ENCODE measurements at regions not wholly inside any gene's neighbourhood (a gene's known extent, or its start where the extent isn't known, plus 50 kb on each side); places are given as distances from the start of the nearest gene placed in this dataset.

DNA sequence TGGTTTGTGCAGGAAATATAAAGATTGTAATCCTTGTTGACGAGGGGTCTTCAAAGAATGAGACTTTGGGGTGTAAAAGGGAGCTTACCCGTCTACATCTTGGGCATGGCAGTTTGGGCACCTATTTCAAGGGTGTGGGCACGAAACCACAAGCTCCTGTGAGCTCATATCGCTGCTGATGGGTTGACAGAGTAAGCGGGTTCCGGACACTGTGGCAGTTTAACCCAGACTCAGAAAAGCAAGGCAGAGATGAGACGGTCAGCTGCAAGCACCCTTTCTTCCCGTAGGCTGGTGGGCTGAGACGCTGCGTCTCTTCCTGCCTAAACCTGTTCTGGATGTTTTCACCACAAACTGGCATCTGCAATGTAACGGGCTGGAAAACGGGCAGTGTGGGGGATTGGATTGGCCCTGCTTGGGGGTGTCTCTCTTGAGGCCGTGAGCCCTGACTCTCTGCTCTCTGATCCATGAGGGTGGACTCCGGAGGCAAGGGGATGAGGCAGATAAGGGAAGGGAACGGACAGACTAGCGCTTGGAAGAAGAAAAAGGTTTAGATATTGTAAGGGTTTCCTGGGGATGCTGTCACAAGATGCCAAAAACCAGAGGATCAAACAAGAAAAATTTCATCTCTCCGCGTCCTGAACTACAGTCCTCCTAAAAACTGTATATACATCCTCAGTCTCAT lies 237.5 kb downstream of the SHOX start:
- DNase-seq (ENCODE audit: extremely low spot score, unreplicated experiment): peak; percentile 36
- TF ChIP-seq, protein P1, sequence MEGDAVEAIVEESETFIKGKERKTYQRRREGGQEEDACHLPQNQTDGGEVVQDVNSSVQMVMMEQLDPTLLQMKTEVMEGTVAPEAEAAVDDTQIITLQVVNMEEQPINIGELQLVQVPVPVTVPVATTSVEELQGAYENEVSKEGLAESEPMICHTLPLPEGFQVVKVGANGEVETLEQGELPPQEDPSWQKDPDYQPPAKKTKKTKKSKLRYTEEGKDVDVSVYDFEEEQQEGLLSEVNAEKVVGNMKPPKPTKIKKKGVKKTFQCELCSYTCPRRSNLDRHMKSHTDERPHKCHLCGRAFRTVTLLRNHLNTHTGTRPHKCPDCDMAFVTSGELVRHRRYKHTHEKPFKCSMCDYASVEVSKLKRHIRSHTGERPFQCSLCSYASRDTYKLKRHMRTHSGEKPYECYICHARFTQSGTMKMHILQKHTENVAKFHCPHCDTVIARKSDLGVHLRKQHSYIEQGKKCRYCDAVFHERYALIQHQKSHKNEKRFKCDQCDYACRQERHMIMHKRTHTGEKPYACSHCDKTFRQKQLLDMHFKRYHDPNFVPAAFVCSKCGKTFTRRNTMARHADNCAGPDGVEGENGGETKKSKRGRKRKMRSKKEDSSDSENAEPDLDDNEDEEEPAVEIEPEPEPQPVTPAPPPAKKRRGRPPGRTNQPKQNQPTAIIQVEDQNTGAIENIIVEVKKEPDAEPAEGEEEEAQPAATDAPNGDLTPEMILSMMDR (conservative IDR thresholded peaks at IDR 0.05): no peak
- H3K27ac Mint-ChIP-seq: no peak overlapping the region
- H3K9me3 Mint-ChIP-seq: no peaks in the 10 kb centered on the region
- no peaks in the 10 kb centered on the region for H3K36me3 Mint-ChIP-seq
- no peaks in the 10 kb centered on the region for H3K4me1 Mint-ChIP-seq (ENCODE audit: unreplicated experiment)
- H3K4me3 Mint-ChIP-seq: no peak overlapping the region
- peaks cover 11% of the 10 kb centered on the region for H3K27me3 Mint-ChIP-seq

DNA sequence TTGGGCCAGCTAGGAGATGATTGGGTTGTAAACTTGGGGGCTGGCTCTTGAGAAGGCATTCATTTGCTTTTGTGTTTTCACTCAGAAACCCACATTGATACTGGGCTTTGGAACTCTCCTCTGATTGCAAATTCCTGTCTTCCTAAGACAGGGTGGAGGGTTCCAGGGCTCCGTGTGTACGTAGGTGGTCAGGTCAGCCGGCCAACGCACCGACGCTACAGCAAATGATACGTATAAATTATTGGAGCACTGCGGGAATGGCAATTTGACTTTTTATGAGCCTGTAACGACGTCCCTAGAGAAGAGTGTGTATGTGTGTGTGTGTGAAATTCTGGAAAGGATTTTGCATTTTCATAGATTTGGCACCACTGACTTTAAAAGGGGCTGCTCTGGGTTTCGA lies 236.9 kb downstream of the SHOX start:
- TF ChIP-seq, protein P1 (conservative IDR thresholded peaks at IDR 0.05): no peak
- H3K27me3 Mint-ChIP-seq: peaks cover 11% of the 10 kb centered on the region
- no peaks in the 10 kb centered on the region for H3K4me1 Mint-ChIP-seq (ENCODE audit: unreplicated experiment)
- no peak overlapping the region for H3K27ac Mint-ChIP-seq
- no peak overlapping the region for H3K4me3 Mint-ChIP-seq
- H3K36me3 Mint-ChIP-seq: no peaks in the 10 kb centered on the region
- no peaks in the 10 kb centered on the region for H3K9me3 Mint-ChIP-seq
- DNase-seq (ENCODE audit: extremely low spot score, unreplicated experiment): peak; percentile 18

DNA sequence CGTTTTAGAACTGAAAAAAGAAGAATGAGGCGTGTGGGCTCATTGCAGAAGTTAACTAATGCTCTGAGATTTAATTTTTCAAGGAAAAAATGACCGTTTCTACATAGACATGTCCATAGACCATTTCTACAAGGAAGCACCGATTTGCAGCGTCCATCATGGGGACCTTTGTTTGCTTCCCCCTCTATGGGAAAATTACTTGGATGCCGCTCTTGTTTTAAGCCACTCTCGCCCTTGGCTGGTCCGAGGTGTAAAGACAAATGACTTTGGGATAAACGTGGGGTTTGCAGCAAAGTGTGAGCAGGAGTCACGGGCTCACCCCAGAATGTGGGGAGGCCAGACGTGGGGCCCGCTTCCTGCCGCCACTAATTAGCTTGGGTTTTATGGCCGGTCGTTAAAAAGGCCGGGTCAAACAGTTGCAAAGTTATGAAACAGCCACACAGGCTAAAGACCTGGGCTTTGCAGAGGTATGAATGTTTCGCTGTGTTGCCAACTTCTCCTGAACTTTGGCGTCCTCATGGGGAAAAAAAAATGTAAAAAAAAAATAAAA lies 235.9 kb downstream of the SHOX start:
- Mint-ChIP-seq H3K9me3 (no peaks in the 10 kb centered on the region), H3K27ac (no peak overlapping the region), H3K4me1 (ENCODE audit: unreplicated experiment) (no peaks in the 10 kb centered on the region), H3K36me3 (no peaks in the 10 kb centered on the region), H3K4me3 (no peak overlapping the region), H3K27me3 (peaks cover 11% of the 10 kb centered on the region)
- TF ChIP-seq, protein P1 (conservative IDR thresholded peaks at IDR 0.05): no peak
- DNase-seq (ENCODE audit: extremely low spot score, unreplicated experiment): peak; percentile 45

DNA sequence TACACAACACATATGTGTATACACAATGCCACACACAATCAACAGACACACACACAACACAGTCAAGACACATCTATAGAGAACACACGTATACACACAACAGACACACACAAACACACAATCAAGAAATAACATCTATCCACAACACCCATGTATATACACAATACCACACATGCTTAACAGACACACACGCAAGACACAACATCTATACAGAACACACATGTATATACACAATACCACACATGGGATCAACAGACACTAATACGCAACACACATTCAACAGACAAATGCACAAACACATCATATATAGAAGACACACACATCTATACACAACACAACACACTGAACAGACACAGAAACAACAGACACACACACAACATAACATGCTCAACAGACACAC lies 234.8 kb downstream of the SHOX start:
- H3K27ac Mint-ChIP-seq: no peak overlapping the region
- no peaks in the 10 kb centered on the region for H3K9me3 Mint-ChIP-seq
- H3K4me3 Mint-ChIP-seq: no peak overlapping the region
- TF ChIP-seq, protein P1 (conservative IDR thresholded peaks at IDR 0.05): no peak
- H3K4me1 Mint-ChIP-seq (ENCODE audit: unreplicated experiment): no peaks in the 10 kb centered on the region
- H3K36me3 Mint-ChIP-seq: no peaks in the 10 kb centered on the region
- no peak for DNase-seq (ENCODE audit: extremely low spot score, unreplicated experiment)
- H3K27me3 Mint-ChIP-seq: peaks cover 11% of the 10 kb centered on the region

DNA sequence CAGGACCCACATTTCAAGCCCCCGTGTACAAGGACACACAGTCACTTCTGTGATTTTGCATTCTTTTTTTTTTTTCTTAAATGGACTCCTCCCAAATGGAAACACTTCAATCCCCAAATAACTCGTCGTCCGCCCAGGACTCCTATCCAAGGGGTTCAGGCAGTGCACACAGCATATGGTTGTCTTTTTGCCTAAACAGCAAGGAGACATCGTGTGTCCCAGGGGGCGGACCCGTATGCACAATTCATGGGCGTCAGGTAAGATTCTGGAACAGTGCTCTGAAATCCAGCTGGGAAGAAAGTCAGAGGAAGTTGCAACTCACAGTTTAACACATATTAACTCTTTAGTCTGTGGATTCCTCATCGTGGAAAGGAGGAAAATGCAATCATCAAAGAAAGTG lies 231.3 kb downstream of the SHOX start:
- peaks cover 5% of the 10 kb centered on the region for H3K4me1 Mint-ChIP-seq (ENCODE audit: unreplicated experiment)
- H3K36me3 Mint-ChIP-seq: no peaks in the 10 kb centered on the region
- H3K9me3 Mint-ChIP-seq: no peaks in the 10 kb centered on the region
- TF ChIP-seq, protein P1 (conservative IDR thresholded peaks at IDR 0.05): no peak
- H3K4me3 Mint-ChIP-seq: no peak overlapping the region
- no peak for DNase-seq (ENCODE audit: extremely low spot score, unreplicated experiment)
- no peak overlapping the region for H3K27ac Mint-ChIP-seq
- peaks cover 5% of the 10 kb centered on the region for H3K27me3 Mint-ChIP-seq

Data from type B pancreatic cell (in vitro differentiated cells).